GM12878 (cell line): ENCODE measurements at regions not wholly inside any gene's neighbourhood (a gene's known extent, or its start where the extent isn't known, plus 50 kb on each side); places are given as distances from the start of the nearest gene placed in this dataset.

ENCODE experiments used
- ATAC-seq: fragments of 200-7000 bp; cut with Tn5 transposase; 3 replicates; pipeline ENCODE4 v1.9.1; 2020; ENCODE audit warnings: mild to moderate bottlenecking, moderate library complexity
- BruUV-seq: library from RNA; stranded (reverse); fragments of 400-500 nt; replicated peaks from 2 replicates; lab custom pipeline; 2021; lab: Mats Ljungman, UMichigan
- CTCF ChIA-PET: fragments of 300-600 bp; sonication (Branson Sonifier 250); formaldehyde crosslinking; extraction: SDS; loops from one replicate; lab custom pipeline; 2021; ENCODE audit warnings: inconsistent platforms; lab: Yijun Ruan, JAX
- POLR2A ChIA-PET: fragments of 350-600 bp; formaldehyde crosslinking; extraction: SDS; loops from one replicate; lab custom pipeline; 2021; ENCODE audit warnings: inconsistent platforms; lab: Charles Lee
- RAD21 ChIA-PET: fragments of 300-600 bp; sonication (Branson Sonifier 250); formaldehyde crosslinking; loops from one replicate; lab custom pipeline; 2023; ENCODE audit warnings: antibody characterized with exemption; ENCODE audit not compliant: unreplicated experiment; lab: Charles Lee
- SMC1A ChIA-PET: fragments of 300-600 bp; sonication (Branson Sonifier 250); formaldehyde crosslinking; loops from one replicate; lab custom pipeline; 2023; ENCODE audit not compliant: unreplicated experiment, uncharacterized antibody; lab: Charles Lee
- DNase-seq: peaks from one replicate; pipeline ENCODE4 v3.0.0-alpha.2; 2011; ENCODE audit warnings: low read depth, low spot score
- FAIRE-seq: peaks from 3 replicates; lab custom pipeline; 2011; peaks lifted over from hg19 to GRCh38; lab: Jason Lieb, UNC
- H2AFZ ChIP-seq: 2 replicates; pipeline ENCODE4 v1.6.0; 2011; ENCODE audit warnings: low read depth, low read length, control low read depth; ENCODE audit not compliant: control insufficient read depth
- H3K27ac ChIP-seq: 2 replicates; pipeline ENCODE4 v1.5.1; 2011; ENCODE audit warnings: control low read depth; ENCODE audit not compliant: control insufficient read depth, insufficient read depth
- H3K27me3 ChIP-seq, 2 experiments: replicated peaks in 1 of 2; 2 replicates each; pipeline versions ENCODE4 v1.6.0 to v1.6.1; 2011; ENCODE audit warnings: low read length in 1 of 2; ENCODE audit not compliant: control insufficient read depth in 2 of 2, insufficient read depth in 2 of 2
- H3K36me3 ChIP-seq, 2 experiments: 2 replicates each; pipeline ENCODE4 v1.5.1; 2011; ENCODE audit warnings: low read length in 1 of 2; ENCODE audit not compliant: control insufficient read depth in 2 of 2, insufficient read depth in 2 of 2
- H3K4me1 ChIP-seq: 2 replicates; pipeline ENCODE4 v1.6.1; 2011; ENCODE audit warnings: mild to moderate bottlenecking, low read length, moderate library complexity, mixed read lengths; ENCODE audit not compliant: control insufficient read depth, insufficient read depth
- H3K4me2 ChIP-seq: 2 replicates; pipeline ENCODE4 v1.6.0; 2011; ENCODE audit warnings: control low read depth; ENCODE audit not compliant: control insufficient read depth, insufficient read depth
- H3K4me3 ChIP-seq: fragments of 200-600 bp; sonication (generic); 2 replicates; pipeline ENCODE4 v1.5.1; 2016
- H3K79me2 ChIP-seq: 2 replicates; pipeline ENCODE4 v1.6.0; 2011; ENCODE audit warnings: low read length; ENCODE audit not compliant: control insufficient read depth, insufficient read depth
- H3K9ac ChIP-seq: 2 replicates; pipeline ENCODE4 v1.8.0; 2011; ENCODE audit warnings: low read length, control low read depth, mixed read lengths; ENCODE audit not compliant: control insufficient read depth, insufficient read depth
- H3K9me3 ChIP-seq: replicated peaks from 3 replicates; pipeline ENCODE4 v1.5.1; 2011; ENCODE audit warnings: mild to moderate bottlenecking, low read length; ENCODE audit not compliant: control insufficient read depth, insufficient read depth
- H4K20me1 ChIP-seq: 2 replicates; pipeline ENCODE4 v1.6.0; 2011; ENCODE audit not compliant: control insufficient read depth, insufficient read depth
- BCL11A ChIP-seq: IDR thresholded peaks from 2 replicates; pipeline ENCODE4 v1.6.1; 2011; ENCODE audit warnings: low read depth, low read length
- CHD4 ChIP-seq: fragments of 200-600 bp; sonication (generic); IDR thresholded peaks from 2 replicates; pipeline ENCODE4 v1.6.1; 2016; ENCODE audit warnings: mild to moderate bottlenecking
- EED ChIP-seq: sonication (generic); IDR thresholded peaks from 2 replicates; pipeline ENCODE4 v1.6.1; 2016; ENCODE audit warnings: antibody characterized with exemption, low read depth
- ETV6 ChIP-seq, 2 experiments: fragments of 450-650 bp in 1 of 2; IDR thresholded peaks in 1 of 2; conservative IDR thresholded peaks in 1 of 2; 2 replicates each; pipeline ENCODE4 v1.6.1; 2014; ENCODE audit warnings: antibody characterized with exemption in 1 of 2, borderline replicate concordance in 1 of 2, low read depth in 1 of 2, mild to moderate bottlenecking in 1 of 2, moderate library complexity in 1 of 2
- GATAD2B ChIP-seq: fragments of 450-650 bp; conservative IDR thresholded peaks from 2 replicates; pipeline ENCODE4 v1.6.1; 2017; ENCODE audit warnings: low read depth, mild to moderate bottlenecking, moderate library complexity
- HCFC1 ChIP-seq: fragments of 150-350 bp; IDR thresholded peaks from 2 replicates; pipeline ENCODE4 v1.6.1; 2014; ENCODE audit warnings: low read length
- IKZF2 ChIP-seq, 2 experiments: fragments of 450-650 bp; IDR thresholded peaks; 2 replicates each; pipeline ENCODE4 v1.6.1; 2017; ENCODE audit warnings: mild to moderate bottlenecking in 2 of 2, moderate library complexity in 2 of 2
- IRF3 ChIP-seq: fragments of 450-650 bp; IDR thresholded peaks from 2 replicates; pipeline ENCODE4 v1.6.1; 2014; ENCODE audit warnings: mild to moderate bottlenecking
- KAT2A ChIP-seq: conservative IDR thresholded peaks from 2 replicates; pipeline ENCODE4 v1.6.1; 2011; ENCODE audit warnings: low read depth, low read length; ENCODE audit not compliant: control insufficient read depth
- MEF2B ChIP-seq: fragments of 450-650 bp; IDR thresholded peaks from 2 replicates; pipeline ENCODE4 v1.6.1; 2018; ENCODE audit warnings: mild to moderate bottlenecking, moderate library complexity; ENCODE audit not compliant: partially characterized antibody, poor library complexity, severe bottlenecking
- POU2F2 ChIP-seq: IDR thresholded peaks from 3 replicates; pipeline ENCODE4 v1.6.1; 2011; ENCODE audit warnings: low read depth, mild to moderate bottlenecking, low read length, borderline replicate concordance
- TAF1 ChIP-seq: IDR thresholded peaks from 2 replicates; pipeline ENCODE4 v1.6.1; 2011; ENCODE audit warnings: mild to moderate bottlenecking, low read depth, low read length, borderline replicate concordance
- ZBTB40 ChIP-seq: fragments of 450-650 bp; IDR thresholded peaks from 2 replicates; pipeline ENCODE4 v1.6.1; 2016; ENCODE audit warnings: mild to moderate bottlenecking, moderate library complexity, borderline replicate concordance
- ZNF274 ChIP-seq: IDR thresholded peaks from one replicate; pipeline ENCODE4 v1.8.0; 2011; ENCODE audit not compliant: insufficient read length, insufficient read depth
- ZZZ3 ChIP-seq: IDR thresholded peaks from 2 replicates; pipeline ENCODE4 v1.6.1; 2011; ENCODE audit warnings: low read depth; ENCODE audit not compliant: control insufficient read depth, insufficient read length
- WGBS: methylation state at CpG from one replicate; pipeline ENCODE4 v1.1.6; 2016; ENCODE audit warnings: low lambda C conversion rate; ENCODE audit not compliant: insufficient replicate concordance, insufficient coverage; ENCODE audit errors: missing lambda C conversion rate; 5-methylcytosine and 5-hydroxymethylcytosine counted together
- in situ Hi-C: fragments of 300-500 bp; cut with MboI; formaldehyde crosslinking; loops from 9 replicates; pipeline ENCODE4 v1.14.3; 2018; ENCODE audit warnings: mixed read lengths
- intact Hi-C: fragments of 100-400 bp; cut with micrococcal nuclease; formaldehyde crosslinking; loops from one replicate; pipeline ENCODE4 v1.14.2; 2022; ENCODE audit not compliant: unreplicated experiment
- TF ChIP-seq, protein P1 (sequence below): IDR thresholded peaks from 2 replicates; pipeline ENCODE4 v1.6.1; 2011; ENCODE audit warnings: low read depth, mild to moderate bottlenecking, low read length, moderate library complexity, borderline replicate concordance; ENCODE audit errors: extremely low read depth

DNA sequence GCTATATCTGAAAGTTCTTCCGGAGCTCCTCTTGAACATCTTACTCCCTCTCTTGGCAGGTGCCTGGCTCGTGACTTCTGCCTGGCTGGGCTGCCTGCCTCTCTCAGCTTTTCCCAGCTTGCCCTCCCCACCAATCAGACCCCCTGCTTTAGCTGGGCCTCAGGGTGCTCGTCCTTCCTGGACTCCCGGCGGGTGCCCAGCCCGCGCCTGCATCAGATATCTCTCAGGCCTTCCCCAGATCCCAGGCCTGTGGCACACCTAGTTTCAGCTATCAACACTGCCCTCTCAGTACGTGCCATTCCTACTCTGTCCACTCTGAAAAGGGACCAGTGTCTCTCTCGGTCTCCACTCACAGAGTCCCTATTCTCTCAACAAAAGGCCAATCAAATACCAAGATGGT lies 96.5 kb upstream of the CLDN14 start:
- 83% methylated on average over 9 of the region's 9 CpGs for WGBS
- CTCF ChIA-PET: interaction anchor here (3.3 kb wide), 1 partner anchor 10 kb away, joined by 9 read pairs; no protein-coding TSS in a partner anchor

More for the DNA sequence above, 96.5 kb upstream of the CLDN14 start:
- no peaks in the 10 kb centered on the region for H3K79me2 ChIP-seq
- BruUV-seq: no TSS peak
- TF ChIP-seq GATAD2B (no peak), EED (no peak), BCL11A (no peak), ETV6 (conservative IDR thresholded peaks at IDR 0.05 in 1 of 2, IDR thresholded peaks at IDR 0.05 in 1 of 2; ENCODE audit: borderline replicate concordance in 1 of 2, low read depth in 1 of 2) (no peak), MEF2B (no peak), HCFC1 (no peak), IRF3 (no peak), ZZZ3 (no peak), POU2F2 (no peak), TAF1 (no peak), ZNF274 (no peak), ZBTB40 (no peak), IKZF2 (IDR thresholded peaks at IDR 0.05) (no peak), CHD4 (no peak), KAT2A (no peak)
- TF ChIP-seq, protein P1, sequence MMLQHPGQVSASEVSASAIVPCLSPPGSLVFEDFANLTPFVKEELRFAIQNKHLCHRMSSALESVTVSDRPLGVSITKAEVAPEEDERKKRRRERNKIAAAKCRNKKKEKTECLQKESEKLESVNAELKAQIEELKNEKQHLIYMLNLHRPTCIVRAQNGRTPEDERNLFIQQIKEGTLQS: no peak
- ChIA-PET SMC1A (interaction anchor here (0.9 to 1.4 kb wide), 2 partner anchors 10 to 71 kb away, joined by 3 read pairs; no protein-coding TSS in a partner anchor), RAD21 (no interaction called here), POLR2A (no interaction called here)
- in situ Hi-C loops: no loop called here
- no peaks in the 10 kb centered on the region for H3K36me3 ChIP-seq
- no peak overlapping the region for H3K4me2 ChIP-seq
- H3K9me3 ChIP-seq: no peaks in the 10 kb centered on the region; the same call in 2 of the 3 replicates
- no peak for FAIRE-seq
- H3K27ac ChIP-seq: no peak overlapping the region
- DNase-seq: no peak
- no peak overlapping the region for H3K4me3 ChIP-seq
- no peaks in the 10 kb centered on the region for H3K27me3 ChIP-seq
- H2AFZ ChIP-seq: no peak overlapping the region
- intact Hi-C loops: no loop called here
- no peaks in the 10 kb centered on the region for H4K20me1 ChIP-seq
- H3K4me1 ChIP-seq: no peaks in the 10 kb centered on the region
- no peak for ATAC-seq
- no peak overlapping the region for H3K9ac ChIP-seq
